ENCODE measurements at regions not wholly inside any gene's neighbourhood (a gene's known extent, or its start where the extent isn't known, plus 50 kb on each side); places are given as distances from the start of the nearest gene placed in this dataset.

GRCh38 chr6:163964789-163965188 lies 550.3 kb downstream of the QKI start:
- no peaks in the 10 kb centered on the region for H4K20me1 ChIP-seq (ENCODE audit: control insufficient read depth, insufficient read depth, low read depth, low read length)
- H3K79me2 ChIP-seq (ENCODE audit: control insufficient read depth, low read length) = no peaks in the 10 kb centered on the region
- H3K4me2 ChIP-seq (ENCODE audit: low read length) = no peak overlapping the region
- no peaks in the 10 kb centered on the region for H3F3A ChIP-seq (ENCODE audit: control insufficient read depth, insufficient read depth)
- TF ChIP-seq EZH2phosphoT487 (IDR thresholded peaks at IDR 0.05; ENCODE audit: borderline replicate concordance, low read length) (no peak), CTCF (IDR thresholded peaks at IDR 0.05; ENCODE audit: low read depth, low read length, poor library complexity, severe bottlenecking) (no peak)
- no peak overlapping the region for H3K27ac ChIP-seq (ENCODE audit: low read depth, low read length)
- no peaks in the 10 kb centered on the region for H3K9me3 ChIP-seq (ENCODE audit: control insufficient read depth, insufficient read depth, low read length)
- H3K27me3 ChIP-seq (ENCODE audit: control insufficient read depth, low read length) = no peaks in the 10 kb centered on the region
- no peaks in the 10 kb centered on the region for H3K4me1 ChIP-seq (ENCODE audit: control insufficient read depth, low read length)
- H3K36me3 ChIP-seq (ENCODE audit: control insufficient read depth, low read length) = no peaks in the 10 kb centered on the region
- no peaks in the 10 kb centered on the region for H3K9me2 ChIP-seq (replicated peaks; ENCODE audit: control insufficient read depth, low read length)
- H3K4me3 ChIP-seq (ENCODE audit: low read length) = no peak overlapping the region

GRCh38 chr6:163963205-163964120 lies 548.9 kb downstream of the QKI start:
- Histone ChIP-seq H3K4me3 (ENCODE audit: low read length) (no peak overlapping the region), H3K36me3 (ENCODE audit: control insufficient read depth, low read length) (no peaks in the 10 kb centered on the region), H3K9me3 (ENCODE audit: control insufficient read depth, insufficient read depth, low read length) (no peaks in the 10 kb centered on the region), H3K4me1 (ENCODE audit: control insufficient read depth, low read length) (no peaks in the 10 kb centered on the region), H3K9me2 (replicated peaks; ENCODE audit: control insufficient read depth, low read length) (no peaks in the 10 kb centered on the region), H4K20me1 (ENCODE audit: control insufficient read depth, insufficient read depth, low read depth, low read length) (no peaks in the 10 kb centered on the region), H3K79me2 (ENCODE audit: control insufficient read depth, low read length) (no peaks in the 10 kb centered on the region), H3K27ac (ENCODE audit: low read depth, low read length) (no peak overlapping the region), H3F3A (ENCODE audit: control insufficient read depth, insufficient read depth) (no peaks in the 10 kb centered on the region), H3K4me2 (ENCODE audit: low read length) (no peak overlapping the region), H3K27me3 (ENCODE audit: control insufficient read depth, low read length) (0 out of 2 replicates have a peak, but pooled peaks cover 3% of the 10 kb centered on the region)
- TF ChIP-seq EZH2phosphoT487 (IDR thresholded peaks at IDR 0.05; ENCODE audit: borderline replicate concordance, low read length) (no peak), CTCF (IDR thresholded peaks at IDR 0.05; ENCODE audit: low read depth, low read length, poor library complexity, severe bottlenecking) (no peak)

- no peaks in the 10 kb centered on the region for H3K79me2 ChIP-seq (ENCODE audit: control insufficient read depth, low read length)
- no peak overlapping the region for H3K4me2 ChIP-seq (ENCODE audit: low read length)
- H3K27ac ChIP-seq (ENCODE audit: low read depth, low read length) = no peak overlapping the region
- no peaks in the 10 kb centered on the region for H3F3A ChIP-seq (ENCODE audit: control insufficient read depth, insufficient read depth)
- no peak overlapping the region for H3K4me3 ChIP-seq (ENCODE audit: low read length)
- H3K9me3 ChIP-seq (ENCODE audit: control insufficient read depth, insufficient read depth, low read length) = no peaks in the 10 kb centered on the region
- 0 out of 2 replicates have a peak, but pooled peaks cover 3% of the 10 kb centered on the region for H3K27me3 ChIP-seq (ENCODE audit: control insufficient read depth, low read length)
- H3K9me2 ChIP-seq (replicated peaks; ENCODE audit: control insufficient read depth, low read length) = no peaks in the 10 kb centered on the region
- H3K36me3 ChIP-seq (ENCODE audit: control insufficient read depth, low read length) = no peaks in the 10 kb centered on the region
- no peaks in the 10 kb centered on the region for H3K4me1 ChIP-seq (ENCODE audit: control insufficient read depth, low read length)
- no peaks in the 10 kb centered on the region for H4K20me1 ChIP-seq (ENCODE audit: control insufficient read depth, insufficient read depth, low read depth, low read length)
- TF ChIP-seq CTCF (IDR thresholded peaks at IDR 0.05; ENCODE audit: low read depth, low read length, poor library complexity, severe bottlenecking) (no peak), EZH2phosphoT487 (IDR thresholded peaks at IDR 0.05; ENCODE audit: borderline replicate concordance, low read length) (no peak)
Measured at GRCh38 chr6:163962627-163963117, 548.2 kb downstream of the QKI start.
